H1 (cell line): ENCODE measurements at regions not wholly inside any gene's neighbourhood (a gene's known extent, or its start where the extent isn't known, plus 50 kb on each side); places are given as distances from the start of the nearest gene placed in this dataset.
"Not testable (repeated sequence)": the region's sequence is repeated elsewhere in the genome, so short reads cannot be mapped to it uniquely, and the experiment has no call there.

Experiments
- CTCF ChIA-PET: fragments of 300-600 bp; sonication (Branson Sonifier 250); formaldehyde crosslinking; loops from one replicate; lab custom pipeline; 2021; ENCODE audit not compliant: partially characterized antibody; lab: Charles Lee
- POLR2A ChIA-PET: fragments of 300-600 bp; sonication (Branson Sonifier 250); formaldehyde crosslinking; loops from one replicate; lab custom pipeline; 2021; ENCODE audit warnings: inconsistent platforms; ENCODE audit not compliant: partially characterized antibody; lab: Charles Lee
- DNase-seq, 2 experiments: peaks; one replicate each; pipeline versions ENCODE4 v3.0.0 to v3.0.0-alpha.2; 2010 to 2022; ENCODE audit warnings: low spot score in 2 of 2, low read depth in 1 of 2, mixed read lengths in 1 of 2
- FAIRE-seq: peaks from 2 replicates; lab custom pipeline; 2011; peaks lifted over from hg19 to GRCh38; lab: Jason Lieb, UNC
- H2AFZ ChIP-seq: 2 replicates; pipeline ENCODE4 v1.8.1; 2012; ENCODE audit warnings: low read length, inconsistent platforms
- H2AK5ac ChIP-seq: 2 replicates; pipeline ENCODE4 v1.6.1; 2013; ENCODE audit warnings: low read depth, low read length
- H2BK120ac ChIP-seq: replicated peaks from 2 replicates; pipeline ENCODE3; 2013; ENCODE audit warnings: low read depth, low read length, inconsistent platforms
- H2BK12ac ChIP-seq: 2 replicates; pipeline ENCODE4 v1.6.1; 2013; ENCODE audit warnings: low read depth, low read length
- H2BK15ac ChIP-seq: 2 replicates; pipeline ENCODE4 v1.6.1; 2013; ENCODE audit warnings: low read length
- H2BK20ac ChIP-seq: 2 replicates; pipeline ENCODE4 v1.6.1; 2013; ENCODE audit warnings: low read length
- H2BK5ac ChIP-seq: 2 replicates; pipeline ENCODE4 v1.6.1; 2013; ENCODE audit warnings: low read depth, low read length
- H3K14ac ChIP-seq: 2 replicates; pipeline ENCODE4 v1.6.1; 2013; ENCODE audit warnings: inconsistent platforms; ENCODE audit not compliant: insufficient read length
- H3K18ac ChIP-seq: 2 replicates; pipeline ENCODE4 v1.6.1; 2013; ENCODE audit warnings: low read length; ENCODE audit errors: extremely low read depth
- H3K23ac ChIP-seq: 2 replicates; pipeline ENCODE4 v1.6.1; 2013; ENCODE audit warnings: inconsistent platforms; ENCODE audit not compliant: insufficient read length
- H3K23me2 ChIP-seq: 2 replicates; pipeline ENCODE4 v1.6.1; 2013; ENCODE audit warnings: low read depth, low read length
- H3K27ac ChIP-seq: 2 replicates; pipeline ENCODE4 v1.6.1; 2011; ENCODE audit warnings: low read depth, low read length, inconsistent platforms
- H3K27me3 ChIP-seq, 4 experiments: replicated peaks in 1 of 4; 1 replicate in 1 of 4; 2 replicates in 3 of 4; pipeline versions ENCODE4 v1.6.1 to v1.8.1; 2011 to 2013; ENCODE audit warnings: low read length in 3 of 4, mild to moderate bottlenecking in 3 of 4, inconsistent platforms in 2 of 4, mixed read lengths in 2 of 4, moderate library complexity in 1 of 4; ENCODE audit not compliant: control insufficient read depth in 3 of 4, insufficient read depth in 3 of 4; ENCODE audit errors: extremely low read depth in 1 of 4
- H3K36me3 ChIP-seq, 4 experiments: 2 replicates each; pipeline versions ENCODE4 v1.6.1 to v1.8.1; 2011 to 2013; ENCODE audit warnings: mild to moderate bottlenecking in 4 of 4, low read length in 3 of 4, moderate library complexity in 2 of 4, control low read depth in 1 of 4, inconsistent platforms in 1 of 4; ENCODE audit not compliant: insufficient read depth in 4 of 4, control insufficient read depth in 2 of 4
- H3K4ac ChIP-seq: replicated peaks from 2 replicates; pipeline ENCODE3; 2013; ENCODE audit warnings: low read length, low read depth, mixed read lengths, inconsistent platforms; ENCODE audit not compliant: insufficient read length
- H3K4me1 ChIP-seq, 4 experiments: replicated peaks in 1 of 4; 1 replicate in 1 of 4; 2 replicates in 3 of 4; pipeline versions ENCODE4 v1.6.1 to v1.8.1; 2011 to 2013; ENCODE audit warnings: low read length in 3 of 4, inconsistent platforms in 2 of 4, mixed read lengths in 1 of 4; ENCODE audit not compliant: insufficient read depth in 4 of 4, control insufficient read depth in 3 of 4
- H3K4me2 ChIP-seq, 2 experiments: 2 replicates each; pipeline versions ENCODE4 v1.6.1 to v1.8.1; 2011 to 2013; ENCODE audit warnings: low read depth in 2 of 2, low read length in 2 of 2, control low read depth in 1 of 2, inconsistent platforms in 1 of 2, mild to moderate bottlenecking in 1 of 2; ENCODE audit not compliant: insufficient read depth in 1 of 2
- H3K4me3 ChIP-seq, 4 experiments: fragments of 200-600, 300-600 bp in 1 of 4; sonication (generic), shearing (Covaris generic), sonication (Bioruptor Twin) in 1 of 4; 2 replicates each; pipeline versions ENCODE4 v1.5.1 to v1.8.1; 2011 to 2016; ENCODE audit warnings: low read length in 4 of 4, low read depth in 3 of 4, control low read depth in 2 of 4, inconsistent platforms in 2 of 4, mild to moderate bottlenecking in 2 of 4, mixed read lengths in 1 of 4, moderate library complexity in 1 of 4; ENCODE audit not compliant: insufficient read depth in 2 of 4; ENCODE audit errors: extremely low read depth in 1 of 4
- H3K56ac ChIP-seq: replicated peaks from 2 replicates; pipeline ENCODE3; 2013; ENCODE audit warnings: low read depth, mild to moderate bottlenecking, mixed read lengths, low read length, inconsistent platforms; ENCODE audit not compliant: insufficient read length
- H3K79me1 ChIP-seq: 2 replicates; pipeline ENCODE4 v1.6.1; 2013; ENCODE audit warnings: low read depth, low read length, control low read depth
- H3K79me2 ChIP-seq, 2 experiments: 2 replicates each; pipeline versions ENCODE4 v1.6.1 to v1.8.1; 2012 to 2013; ENCODE audit warnings: low read length in 2 of 2, mild to moderate bottlenecking in 2 of 2, inconsistent platforms in 1 of 2; ENCODE audit not compliant: insufficient read depth in 2 of 2, control insufficient read depth in 1 of 2
- H3K9ac ChIP-seq, 4 experiments: replicated peaks in 1 of 4; 1 replicate in 1 of 4; 2 replicates in 3 of 4; pipeline versions ENCODE4 v1.6.1 to v1.8.1; 2011 to 2013; ENCODE audit warnings: low read depth in 3 of 4, low read length in 3 of 4, control low read depth in 2 of 4, mild to moderate bottlenecking in 2 of 4, moderate library complexity in 2 of 4, inconsistent platforms in 1 of 4; ENCODE audit errors: extremely low read depth in 1 of 4
- H3K9me3 ChIP-seq, 2 experiments: 2 replicates each; pipeline versions ENCODE4 v1.6.1 to v1.8.1; 2012 to 2013; ENCODE audit warnings: mild to moderate bottlenecking in 2 of 2, moderate library complexity in 2 of 2, control low read depth in 1 of 2, inconsistent platforms in 1 of 2, low read depth in 1 of 2, low read length in 1 of 2, mixed read lengths in 1 of 2; ENCODE audit not compliant: insufficient read depth in 2 of 2
- H4K20me1 ChIP-seq, 2 experiments: replicated peaks in 1 of 2; 2 replicates each; pipeline versions ENCODE3 to v1.8.1; 2011 to 2013; ENCODE audit warnings: inconsistent platforms in 2 of 2, low read length in 2 of 2, mild to moderate bottlenecking in 1 of 2; ENCODE audit not compliant: insufficient read depth in 2 of 2, control insufficient read depth in 1 of 2
- H4K5ac ChIP-seq: 2 replicates; pipeline ENCODE4 v1.6.1; 2013; ENCODE audit warnings: low read length, low read depth, mixed read lengths, inconsistent platforms; ENCODE audit not compliant: insufficient read length
- H4K8ac ChIP-seq: 2 replicates; pipeline ENCODE4 v1.8.0; 2013; ENCODE audit warnings: mild to moderate bottlenecking, moderate library complexity, low read length, inconsistent platforms; ENCODE audit not compliant: insufficient read depth; ENCODE audit errors: extremely low read depth
- H4K91ac ChIP-seq: replicated peaks from 2 replicates; pipeline ENCODE3; 2013; ENCODE audit warnings: low read length, mixed read lengths, inconsistent platforms; ENCODE audit not compliant: insufficient read length
- WGBS, 2 experiments: shearing (Covaris generic) in 1 of 2; methylation state at CpG; one replicate each; pipeline versions ENCODE4 v1.1.6 to v1.1.7; 2013 to 2015; ENCODE audit warnings: low lambda C conversion rate in 2 of 2, mixed read lengths in 2 of 2, inconsistent platforms in 1 of 2, low coverage in 1 of 2, missing lambda C conversion rate in 1 of 2; ENCODE audit not compliant: insufficient replicate concordance in 2 of 2, insufficient coverage in 1 of 2, insufficient read length in 1 of 2; ENCODE audit errors: extremely low coverage in 1 of 2, missing lambda C conversion rate in 1 of 2; 5-methylcytosine and 5-hydroxymethylcytosine counted together

DNA sequence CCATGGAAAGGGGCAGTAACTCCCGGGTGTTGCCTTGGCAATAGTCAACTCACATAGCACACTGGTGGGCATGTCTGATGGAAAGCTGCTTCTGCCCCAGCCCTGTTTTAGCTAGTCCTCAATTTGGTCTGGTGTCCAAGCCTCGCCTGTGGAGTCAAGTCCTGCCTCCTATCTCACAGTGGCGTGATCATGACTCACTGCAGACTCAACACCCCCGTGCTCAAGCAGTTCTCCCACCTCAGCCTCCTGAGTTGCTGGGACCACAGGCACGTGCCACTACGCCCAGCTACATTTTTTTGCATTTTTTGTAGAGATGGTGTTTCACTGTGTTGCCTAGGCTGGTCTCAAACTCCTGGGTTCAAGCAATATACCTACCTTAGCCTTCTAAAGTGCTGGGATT is 218.9 kb upstream of the FRG2C start:
- H3K4me2 ChIP-seq, H2AFZ ChIP-seq: not testable (repeated sequence)

DNA sequence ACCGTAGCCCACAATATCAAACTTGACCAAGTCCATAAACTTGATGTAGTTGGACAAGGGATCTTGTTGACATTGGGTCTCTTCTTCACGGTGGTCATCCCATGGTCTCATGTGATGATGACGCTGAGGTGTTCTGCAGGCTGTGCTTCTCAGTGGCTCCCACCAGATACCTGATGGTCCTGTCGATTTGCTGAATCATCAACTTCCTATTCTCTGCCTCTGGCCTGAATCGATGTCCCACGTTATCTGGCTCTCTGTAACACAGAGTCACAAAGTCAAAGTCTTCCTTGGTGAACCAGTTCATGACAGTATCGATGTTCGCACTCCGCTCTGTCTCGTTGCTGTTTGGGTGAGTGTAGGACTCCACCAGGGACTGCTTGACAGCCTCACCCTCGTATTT is 217.2 kb upstream of the FRG2C start:
- H4K20me1 ChIP-seq, H3K4me1 ChIP-seq, H4K8ac ChIP-seq, H2AK5ac ChIP-seq, POLR2A ChIA-PET, H3K18ac ChIP-seq, H3K4ac ChIP-seq, H3K4me2 ChIP-seq, CTCF ChIA-PET, H3K4me3 ChIP-seq, H3K27me3 ChIP-seq, H3K79me1 ChIP-seq, H3K27ac ChIP-seq, H3K14ac ChIP-seq, H3K23ac ChIP-seq, DNase-seq, H2BK20ac ChIP-seq, H2AFZ ChIP-seq, H3K56ac ChIP-seq, H3K36me3 ChIP-seq, H3K23me2 ChIP-seq, H2BK5ac ChIP-seq, H3K9ac ChIP-seq, H3K79me2 ChIP-seq, H3K9me3 ChIP-seq, H2BK120ac ChIP-seq, H4K91ac ChIP-seq, H2BK12ac ChIP-seq, FAIRE-seq, H4K5ac ChIP-seq, H2BK15ac ChIP-seq: not testable (repeated sequence)
- WGBS, 2 experiments, result 81% methylated on average over 11 of the region's 11 CpGs; no CpG with 5 or more reads in 1 of the 2 experiments

More for the DNA sequence above, 218.9 kb upstream of the FRG2C start:
- H3K14ac ChIP-seq, H3K4ac ChIP-seq, H2BK20ac ChIP-seq, H4K20me1 ChIP-seq, H3K27ac ChIP-seq, H2BK120ac ChIP-seq, H3K23ac ChIP-seq, H3K9me3 ChIP-seq, DNase-seq, H2BK5ac ChIP-seq, H4K5ac ChIP-seq, H3K36me3 ChIP-seq, H3K27me3 ChIP-seq, H3K79me1 ChIP-seq, H3K4me3 ChIP-seq, H4K8ac ChIP-seq, H3K4me1 ChIP-seq, H3K18ac ChIP-seq, CTCF ChIA-PET, FAIRE-seq, H3K56ac ChIP-seq, H3K79me2 ChIP-seq, H2BK15ac ChIP-seq, POLR2A ChIA-PET, H2BK12ac ChIP-seq, H3K23me2 ChIP-seq, H4K91ac ChIP-seq, H3K9ac ChIP-seq, H2AK5ac ChIP-seq: not testable (repeated sequence)
- 89% methylated on average over 6 of the region's 6 CpGs; no CpG with 5 or more reads in 1 of the 2 experiments for WGBS, 2 experiments
